ENCODE measurements at regions not wholly inside any gene's neighbourhood (a gene's known extent, or its start where the extent isn't known, plus 50 kb on each side); places are given as distances from the start of the nearest gene placed in this dataset.

DNA sequence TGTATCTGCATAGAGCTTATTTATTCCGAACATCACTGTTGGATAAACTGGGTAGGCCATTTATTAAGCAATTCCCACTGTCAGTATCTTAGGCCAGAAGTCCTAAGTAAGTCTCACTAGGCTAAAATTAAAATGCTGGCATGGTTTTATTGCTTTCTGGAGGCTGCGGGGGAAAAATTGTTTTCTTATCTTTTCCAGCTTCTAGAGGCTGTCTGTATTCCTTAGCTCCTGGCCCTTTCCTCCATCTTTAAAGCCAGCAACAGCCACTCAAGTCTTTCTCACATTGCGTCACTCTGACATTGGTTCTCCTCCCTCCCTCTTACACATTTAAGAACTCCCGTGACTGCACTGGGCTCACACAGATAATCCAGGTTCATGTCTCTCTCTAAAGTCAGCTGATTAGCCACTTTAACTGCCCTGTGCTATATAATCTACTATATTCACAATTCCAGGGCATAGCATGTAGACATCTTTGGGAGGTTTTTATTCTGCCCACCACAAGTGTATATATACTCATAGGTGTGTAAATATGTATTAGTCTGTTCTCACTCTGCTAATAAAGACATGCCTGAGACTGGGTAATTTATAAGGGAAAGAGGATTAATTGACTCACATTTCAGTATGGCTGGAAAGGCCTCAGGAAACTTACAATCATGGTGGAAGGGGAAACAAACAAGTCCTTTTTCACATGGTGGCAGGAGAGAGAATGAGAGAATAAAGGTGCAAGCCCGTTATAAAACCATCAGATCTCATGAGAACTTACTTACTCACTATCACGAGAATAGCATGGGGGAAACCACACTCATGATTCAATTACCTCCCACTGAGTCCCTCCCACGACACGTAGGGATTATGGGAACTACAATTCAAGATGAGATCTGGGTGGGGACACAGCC, 113.5 kb upstream of the SLC7A14 start (continued):
- TF ChIP-seq, protein P1, sequence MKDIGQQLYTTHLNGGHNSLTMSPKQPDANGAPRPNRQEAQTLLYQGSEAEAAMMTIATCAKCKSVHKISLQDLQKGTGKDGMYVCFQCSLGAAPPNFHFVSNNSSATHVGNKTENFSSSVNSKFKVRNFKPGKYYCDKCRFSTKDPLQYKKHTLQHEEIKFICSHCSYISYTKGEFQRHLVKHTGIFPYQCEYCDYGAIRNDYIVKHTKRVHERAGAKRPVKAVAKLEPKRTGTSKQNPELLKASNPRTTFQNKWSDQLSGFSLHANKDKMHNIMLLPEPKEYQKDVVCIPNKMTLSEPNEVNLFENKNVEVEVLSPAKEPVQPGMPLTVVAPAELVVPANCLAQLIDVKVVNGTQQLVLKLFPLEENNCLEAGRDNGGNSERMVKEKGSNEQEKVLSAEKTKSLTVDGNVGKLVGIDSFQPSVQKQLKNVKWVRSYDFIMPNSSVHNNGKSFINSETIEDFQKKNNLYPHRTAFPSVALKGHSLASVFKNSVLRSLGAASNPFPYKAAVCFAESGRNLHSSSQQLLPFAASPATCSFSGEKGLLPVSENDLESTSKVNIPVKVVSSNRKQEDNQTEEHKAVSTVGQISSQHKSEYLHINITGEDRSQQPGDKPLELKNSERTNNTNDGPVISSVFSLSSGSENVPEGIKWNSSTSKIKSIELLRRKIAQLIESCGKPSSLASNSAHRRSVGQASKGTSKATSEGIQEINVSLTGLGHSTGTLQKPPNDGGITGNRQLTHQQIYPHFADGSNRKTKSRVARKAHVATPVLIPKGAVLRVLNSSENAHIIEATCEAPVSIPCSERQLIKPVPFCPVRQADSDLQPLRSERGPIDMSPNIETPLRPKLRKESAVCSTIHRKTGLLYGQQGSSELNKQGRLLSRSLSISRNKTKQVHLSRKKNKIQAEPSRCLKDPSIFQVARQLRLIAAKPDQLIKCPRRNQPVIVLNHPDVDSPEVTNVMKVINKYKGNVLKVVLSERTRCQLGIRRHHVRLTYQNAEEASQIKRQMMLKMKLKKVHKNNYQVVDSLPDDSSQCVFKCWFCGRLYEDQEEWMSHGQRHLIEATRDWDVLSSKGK (CRISPR knock-in tag; IDR thresholded peaks at IDR 0.05) = peak; percentile 85
- TF ChIP-seq RAD21 (CRISPR knock-in tag; conservative IDR thresholded peaks at IDR 0.05 in 1 of 2, IDR thresholded peaks at IDR 0.05 in 1 of 2) (peak in 1 of 2 experiments; percentile 22; a peak in 2 of 4 replicates), POLR2H (tag; IDR thresholded peaks at IDR 0.05; ENCODE audit: low read depth) (peak; percentile 85), GTF2A2 (tag; IDR thresholded peaks at IDR 0.05) (peak; percentile 70), VEZF1 (CRISPR knock-in tag; IDR thresholded peaks at IDR 0.05) (peak; percentile 60), ZNF76 (CRISPR knock-in tag; IDR thresholded peaks at IDR 0.05; ENCODE audit: borderline replicate concordance) (peak; percentile 48; the same call in 1 of the 2 replicates), ZNF282 (CRISPR knock-in tag; IDR thresholded peaks at IDR 0.05) (no peak), ZNF175 (CRISPR knock-in tag; IDR thresholded peaks at IDR 0.05; ENCODE audit: low read depth) (peak; percentile 84)
- TF ChIP-seq, protein P2, sequence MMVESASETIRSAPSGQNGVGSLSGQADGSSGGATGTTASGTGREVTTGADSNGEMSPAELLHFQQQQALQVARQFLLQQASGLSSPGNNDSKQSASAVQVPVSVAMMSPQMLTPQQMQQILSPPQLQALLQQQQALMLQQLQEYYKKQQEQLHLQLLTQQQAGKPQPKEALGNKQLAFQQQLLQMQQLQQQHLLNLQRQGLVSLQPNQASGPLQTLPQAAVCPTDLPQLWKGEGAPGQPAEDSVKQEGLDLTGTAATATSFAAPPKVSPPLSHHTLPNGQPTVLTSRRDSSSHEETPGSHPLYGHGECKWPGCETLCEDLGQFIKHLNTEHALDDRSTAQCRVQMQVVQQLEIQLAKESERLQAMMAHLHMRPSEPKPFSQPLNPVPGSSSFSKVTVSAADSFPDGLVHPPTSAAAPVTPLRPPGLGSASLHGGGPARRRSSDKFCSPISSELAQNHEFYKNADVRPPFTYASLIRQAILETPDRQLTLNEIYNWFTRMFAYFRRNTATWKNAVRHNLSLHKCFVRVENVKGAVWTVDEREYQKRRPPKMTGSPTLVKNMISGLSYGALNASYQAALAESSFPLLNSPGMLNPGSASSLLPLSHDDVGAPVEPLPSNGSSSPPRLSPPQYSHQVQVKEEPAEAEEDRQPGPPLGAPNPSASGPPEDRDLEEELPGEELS (CRISPR knock-in tag; IDR thresholded peaks at IDR 0.05; ENCODE audit: borderline replicate concordance) = no peak

Measured in K562 (cell line).